HG03439 (cell line): ENCODE measurements at regions not wholly inside any gene's neighbourhood (a gene's known extent, or its start where the extent isn't known, plus 50 kb on each side); places are given as distances from the start of the nearest gene placed in this dataset.

Experiments
- ATAC-seq: cut with Tn5 transposase; IDR thresholded peaks from one replicate; pipeline ENCODE4 v1.9.1; 2021; ENCODE audit warnings: mild to moderate bottlenecking, moderate library complexity; ENCODE audit not compliant: unreplicated experiment

DNA sequence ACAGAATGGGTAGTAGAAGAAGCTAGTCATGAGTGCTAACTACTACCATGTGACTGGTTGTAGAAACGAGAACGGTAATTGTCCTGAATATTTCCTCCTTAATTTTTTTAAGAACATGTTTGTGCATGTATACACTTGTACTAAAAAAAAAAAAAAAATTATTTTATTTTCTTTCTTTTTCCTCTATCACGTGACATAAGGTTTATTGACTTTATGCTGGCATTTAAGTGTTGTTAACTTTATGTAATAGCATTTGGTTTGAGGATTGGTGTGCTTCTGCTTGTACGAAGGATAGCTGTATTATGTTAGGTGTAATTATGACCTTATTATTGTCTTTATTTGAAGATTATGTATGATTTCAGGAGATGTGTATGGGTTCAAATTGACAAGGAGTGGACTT lies 349.1 kb upstream of the PTPRD start:
- no peak for ATAC-seq

DNA sequence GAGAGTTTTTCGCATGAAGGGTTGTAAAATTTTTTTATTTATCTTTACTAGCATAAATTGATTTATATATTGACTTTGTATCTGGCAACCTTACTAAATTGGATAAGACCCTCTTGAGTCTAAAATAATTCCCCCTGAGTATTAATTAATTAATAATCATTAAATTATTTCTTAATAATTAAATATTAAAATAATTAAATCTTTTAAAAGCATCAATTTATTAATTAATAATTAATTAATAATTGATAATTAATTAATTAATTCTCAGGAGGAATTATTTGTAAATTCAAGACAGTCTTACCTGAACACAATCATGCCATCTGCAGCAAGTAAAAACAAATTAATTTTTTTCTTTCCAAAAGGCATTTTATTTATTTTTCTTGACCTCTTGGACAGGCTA lies 370.4 kb upstream of the PTPRD start:
- ATAC-seq: no peak

GRCh38 chr9:10999646-11000045 lies 386.8 kb upstream of the PTPRD start:
- ATAC-seq: no peak

DNA sequence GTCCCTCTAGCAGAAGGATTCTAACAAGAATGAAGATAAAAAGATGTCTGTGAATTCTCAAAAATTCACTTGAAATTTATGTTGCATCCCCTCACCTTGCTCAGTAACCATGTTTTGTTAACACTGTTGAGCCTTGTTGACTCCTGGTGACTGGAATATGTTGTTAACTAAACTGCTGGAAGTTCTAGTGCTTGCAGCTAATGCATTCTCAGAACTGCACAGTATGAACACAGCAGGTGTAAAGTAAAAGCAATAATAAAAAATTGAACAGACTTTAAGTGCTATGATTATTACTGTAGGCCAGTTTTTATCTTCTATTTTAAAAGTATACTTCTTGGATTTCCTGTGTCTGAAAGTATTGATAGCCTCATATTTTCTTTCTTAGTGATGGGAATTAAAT lies 388.7 kb upstream of the PTPRD start:
- no peak for ATAC-seq

- ATAC-seq: no peak
Measured at GRCh38 chr9:11002705-11003104, 389.9 kb upstream of the PTPRD start.

DNA sequence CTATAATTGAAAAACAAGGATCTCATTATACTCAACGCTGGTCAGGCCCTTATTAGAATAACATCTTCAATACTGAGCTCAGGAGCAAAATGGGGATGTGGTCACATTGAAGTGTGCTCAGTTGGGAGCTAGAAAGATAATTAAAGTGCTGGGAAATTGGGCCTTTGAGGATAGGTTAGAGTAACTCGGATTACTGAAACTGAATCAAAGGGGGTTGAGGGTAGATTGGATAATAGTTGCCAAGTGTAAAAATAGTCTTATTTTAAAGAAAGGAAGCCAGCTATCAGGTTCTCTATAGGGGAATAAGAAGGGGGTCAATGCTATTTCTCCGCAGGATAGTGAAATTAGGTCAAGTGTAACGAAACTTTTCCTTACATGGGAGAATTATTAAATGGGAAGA lies 391.0 kb upstream of the PTPRD start:
- ATAC-seq: no peak

DNA sequence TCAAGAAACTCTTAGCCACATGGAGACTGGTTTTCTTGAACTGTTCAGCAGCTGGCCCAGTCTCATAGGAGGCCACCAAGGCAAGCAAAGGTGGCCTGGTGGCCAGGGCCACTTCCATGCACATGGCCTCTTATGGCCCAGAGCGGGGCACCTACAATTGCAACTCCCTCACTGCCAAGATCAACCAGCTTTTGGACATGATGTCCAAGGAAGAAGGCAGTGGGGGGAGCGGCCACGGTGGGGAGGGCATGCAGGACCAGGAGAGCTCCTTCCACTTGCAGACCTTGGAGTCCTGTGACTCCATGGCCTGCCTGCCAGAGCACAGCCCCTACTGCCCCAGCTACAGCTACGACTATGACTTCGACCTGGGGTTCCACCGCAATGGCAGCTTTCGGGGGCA lies 398.9 kb upstream of the PTPRD start:
- ATAC-seq: no peak

DNA sequence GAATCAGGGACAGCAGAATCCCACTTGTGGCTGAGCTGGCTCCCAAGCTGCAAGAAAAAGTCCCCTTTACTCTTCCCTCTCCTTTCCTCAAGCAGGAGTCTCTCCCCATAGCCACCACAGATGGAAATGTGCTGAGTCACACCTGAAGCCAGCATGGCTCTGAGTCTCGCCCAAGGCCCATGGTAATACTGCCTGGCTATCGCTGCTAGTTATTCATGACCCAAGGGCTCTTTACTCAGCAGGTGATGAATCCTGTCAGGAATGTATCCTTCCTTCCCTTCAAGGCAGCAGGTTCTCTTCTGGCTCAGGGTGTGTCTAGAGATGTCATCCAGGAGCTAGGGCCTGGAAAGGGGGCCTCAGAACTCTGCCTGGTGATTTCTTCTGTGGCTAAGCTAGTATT lies 403.3 kb upstream of the PTPRD start:
- ATAC-seq: no peak

DNA sequence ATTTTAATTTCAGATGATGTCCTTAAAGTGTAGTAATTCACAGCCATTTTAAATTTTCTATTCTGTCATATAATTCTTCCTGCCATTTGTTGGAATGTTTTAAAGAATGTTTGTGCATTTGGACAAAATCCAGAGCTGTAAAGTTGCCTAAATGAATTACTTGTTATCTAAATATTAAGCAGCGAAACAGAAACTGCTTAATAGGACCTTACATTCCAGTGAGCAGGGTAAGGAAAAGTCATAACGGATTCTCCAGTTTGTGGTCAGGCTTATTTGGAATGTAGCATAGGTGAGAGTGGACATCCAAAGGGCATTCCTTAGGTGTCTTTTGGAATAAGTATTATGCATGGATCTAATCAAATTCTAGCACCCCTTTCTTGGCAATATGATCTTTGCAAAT lies 410.4 kb upstream of the PTPRD start:
- ATAC-seq: no peak

GRCh38 chr9:11025775-11026174 lies 413.0 kb upstream of the PTPRD start:
- no peak for ATAC-seq

GRCh38 chr9:11038366-11038765 lies 425.6 kb upstream of the PTPRD start:
- no peak for ATAC-seq

DNA sequence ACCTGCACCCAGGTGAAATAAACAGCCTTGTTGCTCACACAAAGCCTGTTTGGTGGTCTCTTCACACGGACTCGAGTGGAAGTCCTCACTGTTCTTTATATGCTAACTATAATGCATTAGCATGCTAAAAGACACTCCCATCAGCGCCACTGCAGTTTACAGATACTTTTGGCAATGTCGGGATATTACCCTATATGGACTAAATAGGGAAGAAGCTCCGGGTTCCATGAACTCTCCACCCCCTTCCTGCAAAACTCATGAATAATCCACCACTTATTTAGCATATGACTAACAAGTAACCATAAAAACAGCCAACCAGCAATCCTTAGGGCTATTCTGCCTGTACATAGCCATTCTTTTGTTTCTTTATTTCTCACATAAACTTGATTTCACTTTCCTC lies 426.2 kb upstream of the PTPRD start:
- no peak for ATAC-seq

GRCh38 chr9:11045589-11045988 lies 432.8 kb upstream of the PTPRD start:
- no peak for ATAC-seq

DNA sequence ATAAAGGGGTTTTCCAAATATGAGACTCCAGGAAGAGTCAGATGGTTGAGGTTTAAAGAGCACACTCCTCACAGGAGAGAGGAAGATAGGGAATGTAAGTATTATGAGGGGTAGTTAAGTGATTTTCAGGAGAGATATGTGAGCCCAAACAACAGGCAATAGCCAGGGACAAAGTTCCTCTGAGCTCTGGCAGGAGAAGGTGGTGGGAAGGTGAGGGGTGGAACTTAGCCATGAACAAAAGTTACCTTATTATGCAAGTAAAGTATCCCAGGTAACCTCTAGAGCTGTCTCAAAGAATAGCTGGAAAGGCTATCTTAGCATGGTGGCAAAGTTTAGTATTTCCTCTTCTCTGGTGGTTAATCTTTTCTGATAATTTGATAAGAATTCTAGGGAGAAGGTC lies 450.5 kb upstream of the PTPRD start:
- no peak for ATAC-seq

- ATAC-seq: no peak
Measured at GRCh38 chr9:11064909-11065308, 452.1 kb upstream of the PTPRD start.

GRCh38 chr9:11072176-11072575 lies 459.4 kb upstream of the PTPRD start:
- ATAC-seq: no peak

- no peak for ATAC-seq
Measured at GRCh38 chr9:11086561-11086960, 473.8 kb upstream of the PTPRD start.

GRCh38 chr9:11088821-11089374 lies 476.1 kb upstream of the PTPRD start:
- no peak for ATAC-seq

DNA sequence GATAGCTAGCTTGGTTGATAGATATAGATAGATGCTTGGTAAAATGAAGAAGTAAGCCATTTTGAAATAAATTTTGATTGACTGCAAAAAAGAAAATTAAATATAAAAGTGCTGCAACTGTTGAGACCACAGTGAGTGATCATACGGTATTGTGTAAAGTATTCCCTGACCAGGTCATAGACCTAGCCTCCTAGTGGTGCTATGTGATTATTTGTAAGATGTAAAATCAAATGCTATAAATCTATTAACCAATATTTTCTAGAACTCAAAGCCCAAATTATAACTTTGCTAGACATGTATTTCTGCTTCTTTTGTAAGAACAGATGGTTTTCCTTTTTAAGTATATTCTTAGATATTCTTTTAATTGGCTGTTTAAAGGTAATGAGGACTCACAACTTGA lies 480.2 kb upstream of the PTPRD start:
- ATAC-seq: no peak

DNA sequence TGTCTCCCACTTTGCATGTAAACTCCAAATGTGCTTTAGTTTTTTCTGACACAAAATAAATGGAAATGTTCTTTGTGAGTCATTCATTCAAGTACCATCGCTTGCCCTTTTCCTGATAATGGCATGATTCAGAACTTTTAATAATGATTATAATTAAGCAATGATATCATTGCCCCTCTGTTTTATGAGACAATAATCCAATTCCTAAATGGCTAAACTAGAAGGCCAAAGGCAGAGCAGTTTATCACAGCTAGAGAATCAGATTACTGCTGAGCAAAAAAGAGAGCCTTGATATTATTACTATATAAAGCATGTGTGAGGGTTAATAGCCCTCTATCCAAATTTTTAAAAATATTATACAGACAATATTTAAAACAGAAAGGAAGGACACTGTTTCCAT lies 484.2 kb upstream of the PTPRD start:
- no peak for ATAC-seq

GRCh38 chr9:11103525-11103924 lies 490.7 kb upstream of the PTPRD start:
- no peak for ATAC-seq

GRCh38 chr9:11107196-11107595 lies 494.4 kb upstream of the PTPRD start:
- no peak for ATAC-seq

DNA sequence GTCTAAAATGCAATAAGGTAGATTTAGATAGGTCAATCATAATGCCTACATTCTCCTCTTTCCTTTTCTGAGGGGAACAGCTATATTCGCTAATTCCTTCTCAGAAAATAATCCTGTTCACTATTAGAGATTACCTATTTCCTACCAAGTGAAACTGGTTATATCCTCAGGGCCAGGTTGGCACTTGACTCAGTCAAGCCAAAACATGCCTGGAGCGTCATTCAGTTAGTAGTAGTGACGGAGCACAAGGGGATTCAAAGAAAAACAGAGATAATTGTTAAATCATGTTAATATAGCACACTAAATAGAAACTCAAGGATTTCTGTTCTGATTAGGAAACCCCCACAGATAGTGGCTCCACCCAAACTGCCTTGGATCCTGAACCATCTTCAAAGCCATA lies 515.4 kb upstream of the PTPRD start:
- no peak for ATAC-seq

- ATAC-seq: no peak
Measured at GRCh38 chr9:11135851-11136250, 523.0 kb upstream of the PTPRD start.
